ENCODE measurements at regions not wholly inside any gene's neighbourhood (a gene's known extent, or its start where the extent isn't known, plus 50 kb on each side); places are given as distances from the start of the nearest gene placed in this dataset.
"Not testable (repeated sequence)": the region's sequence is repeated elsewhere in the genome, so short reads cannot be mapped to it uniquely, and the experiment has no call there.

DNA sequence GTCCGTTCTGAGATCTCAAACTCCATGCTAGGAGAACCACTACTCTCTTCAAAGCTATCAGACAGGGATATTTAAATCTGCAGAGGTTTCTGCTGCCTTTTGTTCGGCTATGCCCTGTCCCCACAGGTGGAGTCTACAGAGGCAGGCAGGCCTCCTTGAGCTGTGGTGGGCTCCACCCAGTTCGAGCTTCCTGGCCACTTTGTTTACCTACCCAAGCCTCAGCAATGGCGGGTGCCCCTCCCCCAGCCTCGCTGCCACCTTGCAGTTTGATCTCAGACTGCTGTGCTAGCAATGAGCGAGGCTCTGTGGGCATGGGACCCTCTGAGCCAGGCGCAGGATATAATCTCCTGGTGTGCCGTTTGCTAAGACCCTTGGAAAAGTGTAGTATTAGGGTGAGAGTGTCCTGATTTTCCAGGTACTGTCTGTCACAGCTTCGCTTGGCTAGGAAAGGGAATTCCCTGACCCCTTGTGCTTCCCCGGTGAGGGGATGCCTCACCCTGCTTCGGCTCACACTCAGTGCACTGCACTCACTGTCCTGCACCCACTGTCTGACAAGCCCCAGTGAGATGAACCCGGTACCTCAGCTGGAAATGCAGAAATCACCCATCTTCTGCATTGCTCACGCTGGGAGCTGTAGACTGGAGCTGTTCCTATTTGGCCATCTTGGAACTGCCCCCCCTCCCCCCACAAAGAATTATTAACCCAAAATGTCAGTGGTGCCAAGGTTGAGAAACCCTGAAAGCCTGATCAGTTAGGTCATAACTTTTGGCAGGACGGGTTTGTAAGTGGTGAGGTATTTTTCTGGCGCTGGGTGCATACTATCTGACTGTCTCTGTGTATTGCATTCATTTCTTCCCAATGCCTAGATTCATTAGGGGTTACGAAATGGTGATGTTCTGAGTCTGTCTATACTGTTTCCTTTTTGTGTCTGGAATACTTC is 181.4 kb downstream of the TEX29 start:
- DNase-seq = not testable (repeated sequence)

DNA sequence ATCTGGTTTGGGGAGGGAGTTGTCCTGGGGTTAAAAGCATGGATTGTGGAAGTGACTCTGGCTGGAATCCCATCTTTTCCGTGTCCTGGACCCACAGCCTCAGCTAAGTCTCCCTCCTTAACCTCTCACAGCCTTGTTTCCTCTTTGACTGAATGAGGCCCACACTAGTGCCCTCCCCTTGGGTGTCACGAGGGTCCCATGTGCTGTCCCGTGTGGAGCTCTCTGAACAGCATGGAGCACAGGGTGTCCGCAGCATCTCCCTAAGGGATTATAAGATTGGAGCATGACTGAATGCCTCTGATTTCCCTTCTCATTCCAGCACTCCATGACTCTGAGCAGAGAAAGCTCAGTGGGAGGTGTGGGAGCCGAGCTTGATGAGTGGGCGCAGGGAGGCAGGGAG is 182.5 kb downstream of the TEX29 start:
- DNase-seq = no peak

DNA sequence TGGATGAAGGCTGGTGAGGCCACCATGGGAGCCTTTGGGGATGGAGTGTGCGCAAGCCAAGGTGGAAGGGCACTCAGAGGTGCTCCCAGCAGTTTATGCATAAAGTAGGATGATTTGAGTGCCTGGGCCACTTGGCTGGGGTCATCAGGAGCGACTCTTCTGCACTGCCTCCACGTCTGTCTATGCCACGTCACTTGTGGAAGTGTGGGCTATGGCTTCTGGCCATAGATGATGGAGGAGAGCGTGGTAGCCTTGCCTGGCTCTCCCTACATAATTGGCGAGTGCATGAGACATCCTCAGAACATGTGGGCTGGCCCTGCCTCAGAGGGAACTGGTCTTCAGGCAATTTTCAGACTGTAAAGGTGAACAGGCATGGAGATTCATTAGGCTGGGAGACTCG is 182.9 kb downstream of the TEX29 start:
- no peak for DNase-seq

DNA sequence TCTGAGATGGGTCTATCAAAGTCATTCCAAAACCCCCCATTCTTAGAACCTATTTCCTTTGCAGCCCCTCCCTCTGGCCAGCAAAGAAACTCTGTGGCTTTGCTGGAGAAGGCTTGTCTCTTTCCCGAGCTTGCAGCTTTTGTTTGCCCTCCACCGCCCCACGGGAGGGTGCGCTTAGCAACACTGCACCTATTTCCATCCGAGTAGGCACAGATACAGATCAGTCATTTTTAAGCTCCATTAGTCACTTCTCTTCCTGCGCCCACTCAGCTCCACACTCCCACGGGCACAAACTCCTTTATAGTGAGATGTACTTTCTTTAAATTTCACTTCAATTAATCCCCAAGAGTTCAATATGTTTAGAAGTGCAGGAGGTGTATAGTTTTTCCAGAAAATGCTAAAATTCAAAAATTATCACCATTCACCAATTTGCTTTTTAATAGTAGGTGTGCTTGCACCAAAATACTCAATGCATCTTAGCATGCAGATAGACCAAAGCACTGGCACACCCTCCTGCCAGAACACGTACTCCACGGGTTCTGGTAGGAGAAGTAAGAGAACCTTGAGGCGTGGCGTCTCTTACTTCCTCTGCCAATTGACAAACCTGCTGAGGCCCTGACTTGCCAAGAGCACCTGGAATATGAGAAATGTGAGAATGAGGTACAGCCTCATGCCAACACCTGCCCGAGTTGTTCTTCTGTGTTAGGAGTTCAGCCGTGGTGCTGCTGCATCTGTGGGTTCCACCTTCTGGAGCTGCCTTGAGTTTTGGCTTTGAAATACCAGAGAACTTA is 183.7 kb downstream of the TEX29 start:
- DNase-seq = no peak

DNA sequence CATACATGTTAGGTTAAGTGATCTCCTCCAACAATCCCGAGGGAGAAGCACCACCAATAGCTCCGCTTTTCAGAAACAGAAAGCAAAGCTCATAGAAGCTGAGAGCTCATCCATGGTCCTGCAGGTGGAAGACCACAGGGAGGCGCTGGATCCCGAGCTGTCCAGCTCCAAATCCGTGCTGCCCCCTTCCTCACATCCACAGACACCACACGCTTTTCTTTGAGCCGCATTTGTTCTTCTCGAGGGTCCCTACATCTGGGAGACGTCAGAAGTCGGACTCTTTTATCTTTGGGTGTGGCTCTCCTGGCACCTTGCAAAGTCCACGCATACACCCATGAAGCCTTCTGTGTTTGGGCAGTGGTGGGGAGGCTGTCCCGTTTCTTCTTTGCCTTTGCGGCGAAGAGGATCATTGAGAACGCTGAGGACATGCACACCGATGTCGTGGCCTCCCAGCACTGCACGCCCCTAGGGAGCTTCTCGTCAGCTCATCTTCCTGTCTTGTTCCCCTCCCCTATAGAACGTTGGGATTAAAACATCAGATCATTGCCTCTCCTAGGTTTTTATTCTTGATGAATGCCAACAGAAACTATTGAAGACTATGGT is 184.8 kb downstream of the TEX29 start:
- DNase-seq = no peak

DNA sequence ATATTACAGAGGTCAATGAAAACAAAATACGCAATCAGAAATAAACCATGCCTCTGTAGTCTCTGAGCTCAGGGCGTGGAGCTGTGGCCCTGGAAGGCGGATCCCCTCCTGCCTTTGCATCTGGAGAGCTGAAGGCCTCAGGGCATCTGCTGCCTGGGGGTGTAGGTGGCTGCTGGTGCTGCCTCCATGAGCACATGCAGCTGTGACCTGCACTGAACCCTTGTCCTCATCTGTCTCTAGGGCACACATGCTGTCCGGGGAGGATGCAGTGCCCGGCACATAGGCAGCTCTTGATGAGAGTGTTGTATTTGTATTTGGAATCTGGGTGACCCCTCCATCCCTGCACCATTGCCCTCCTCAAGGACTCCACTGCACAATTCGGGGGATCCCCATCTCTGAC is 185.7 kb downstream of the TEX29 start:
- no peak for DNase-seq

DNA sequence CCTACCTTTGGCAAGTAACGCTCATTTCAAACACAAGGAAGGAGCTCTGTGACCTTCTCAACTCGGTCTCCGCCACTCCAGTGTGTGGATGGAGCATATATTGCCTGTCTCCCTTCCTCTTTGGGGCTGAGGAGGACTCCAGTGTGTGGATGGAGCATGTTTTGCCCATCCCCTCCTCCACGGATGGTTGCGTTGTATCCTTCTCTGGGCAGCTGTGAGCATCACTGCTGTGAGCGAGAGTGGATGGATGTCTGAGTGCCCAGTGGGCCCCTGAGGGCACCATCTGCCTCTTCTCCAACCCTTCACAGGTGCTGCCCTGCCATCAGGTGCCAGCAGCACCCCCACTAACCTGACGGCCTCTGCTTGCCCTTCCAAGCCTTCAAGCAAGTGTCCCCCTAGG is 186.2 kb downstream of the TEX29 start:
- no peak for DNase-seq

DNA sequence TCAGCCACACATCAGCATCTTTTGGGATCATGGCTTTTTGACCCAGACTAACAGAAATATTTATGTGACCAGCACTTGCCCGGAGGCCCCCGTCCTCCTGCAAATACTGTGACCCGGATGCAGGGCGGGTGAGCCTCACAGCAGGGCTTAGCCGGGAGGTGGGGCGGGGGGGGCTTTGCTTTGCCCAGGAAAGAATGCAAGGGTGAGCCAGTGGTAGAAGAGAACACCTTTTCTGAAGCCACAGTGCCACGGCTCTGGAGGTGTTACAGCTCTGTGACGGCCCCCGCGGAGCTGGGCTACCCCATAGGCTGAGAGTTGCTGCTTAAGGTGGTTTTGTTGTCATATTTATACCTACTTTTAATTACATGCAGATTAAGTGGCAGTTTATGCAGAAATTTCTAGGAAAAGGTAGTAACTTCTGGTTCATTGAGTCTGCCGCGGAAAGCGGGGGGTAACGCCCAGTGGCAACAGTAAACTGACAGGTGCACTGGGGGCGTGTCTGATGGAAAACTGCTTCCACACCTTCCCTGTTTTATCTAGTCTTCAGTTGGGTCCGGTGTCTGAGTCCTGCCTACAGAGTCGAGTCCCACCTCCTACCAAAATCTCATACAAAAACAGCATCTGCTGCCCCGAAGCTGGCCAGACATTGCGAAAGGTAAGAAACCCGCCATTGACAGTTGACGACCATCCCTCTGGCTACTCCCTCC is 187.9 kb downstream of the TEX29 start:
- DNase-seq = no peak

DNA sequence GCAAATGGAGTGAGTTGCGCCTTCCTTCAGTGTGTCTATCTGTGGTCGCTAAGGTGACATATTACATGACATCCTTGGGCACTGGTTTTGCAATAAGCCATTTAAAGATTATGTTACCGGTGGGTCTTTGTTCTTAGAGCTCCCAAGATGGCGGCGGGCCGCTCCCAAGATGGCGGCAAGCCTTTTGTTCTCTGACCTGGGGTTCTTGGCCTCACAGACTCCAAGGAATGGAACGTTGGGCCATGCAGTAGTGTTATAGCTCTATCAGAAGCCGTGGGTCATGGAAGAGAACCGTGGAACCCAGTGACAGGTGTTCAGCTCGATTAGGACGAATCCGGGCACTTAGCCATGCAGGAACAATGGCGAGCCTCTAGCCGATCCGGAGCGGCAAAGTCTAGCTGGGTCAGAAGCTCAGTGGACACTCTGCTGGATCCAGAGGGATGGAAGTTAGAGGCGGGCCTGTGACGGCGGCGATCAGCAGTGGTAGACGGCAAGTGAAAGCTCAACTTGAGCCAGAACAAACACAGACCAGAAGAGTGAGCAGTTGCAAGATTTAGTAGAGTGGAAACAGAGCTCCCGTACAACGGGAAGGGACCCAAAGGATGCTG is 188.6 kb downstream of the TEX29 start:
- DNase-seq = no peak

DNA sequence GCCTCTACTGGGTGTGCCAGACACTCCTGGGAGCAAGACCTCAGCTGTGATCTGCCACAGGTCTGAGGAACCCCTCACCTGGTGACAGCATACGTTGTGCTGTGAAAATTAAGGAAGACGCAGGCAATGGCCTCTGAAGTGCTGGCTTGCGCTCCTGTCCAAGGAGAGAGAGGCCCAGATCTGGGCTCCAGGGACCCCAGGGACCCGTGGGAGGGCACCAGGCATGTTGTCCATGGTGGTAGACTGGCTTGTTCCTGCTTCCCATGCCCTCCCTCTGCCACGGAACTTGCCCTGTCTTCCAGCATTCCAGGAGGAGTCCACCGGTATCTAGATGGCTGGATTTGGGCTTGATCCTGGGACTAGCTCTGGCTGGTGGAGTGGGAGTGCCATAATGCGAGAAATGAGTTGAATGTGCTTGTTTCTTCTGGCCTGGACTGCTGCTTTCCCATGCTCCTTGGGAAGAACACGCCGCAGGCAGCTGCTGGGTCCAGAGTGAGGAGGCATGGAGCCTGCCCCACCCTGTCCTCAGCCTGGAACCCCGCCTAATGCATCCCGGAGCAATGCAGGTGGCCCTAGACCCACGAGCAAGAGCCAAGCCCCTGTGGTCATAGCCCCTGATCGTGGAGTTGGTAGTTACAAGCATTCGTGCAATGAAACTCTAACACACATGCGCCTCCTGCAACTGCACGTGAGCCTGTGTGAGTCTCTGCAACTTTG is 190.2 kb downstream of the TEX29 start:
- DNase-seq = no peak

DNA sequence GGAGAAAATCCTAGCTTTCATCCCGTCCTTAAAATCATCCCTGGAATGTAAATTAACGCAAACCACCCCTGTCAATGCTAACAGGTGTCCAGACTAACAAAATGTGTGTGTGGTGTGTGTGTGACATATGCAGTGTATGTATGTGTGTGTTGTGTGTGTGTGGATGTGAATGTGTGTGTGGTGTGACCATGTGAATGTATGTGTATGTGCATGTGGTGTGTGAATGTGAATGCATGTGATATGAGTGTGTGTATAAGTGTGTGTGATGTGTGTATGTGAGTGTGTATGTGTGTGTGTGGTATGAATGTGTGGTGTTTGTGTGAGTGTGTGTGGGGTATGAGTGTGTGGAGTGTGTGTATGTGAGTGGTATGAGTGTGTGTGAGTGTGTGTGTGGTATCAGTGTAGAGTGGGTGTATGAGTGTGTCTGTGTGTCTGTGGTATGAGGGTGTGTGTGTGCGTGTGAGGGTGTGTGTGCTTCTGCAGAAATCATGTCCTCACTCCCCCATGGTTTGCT is 190.8 kb downstream of the TEX29 start:
- no peak for DNase-seq

DNA sequence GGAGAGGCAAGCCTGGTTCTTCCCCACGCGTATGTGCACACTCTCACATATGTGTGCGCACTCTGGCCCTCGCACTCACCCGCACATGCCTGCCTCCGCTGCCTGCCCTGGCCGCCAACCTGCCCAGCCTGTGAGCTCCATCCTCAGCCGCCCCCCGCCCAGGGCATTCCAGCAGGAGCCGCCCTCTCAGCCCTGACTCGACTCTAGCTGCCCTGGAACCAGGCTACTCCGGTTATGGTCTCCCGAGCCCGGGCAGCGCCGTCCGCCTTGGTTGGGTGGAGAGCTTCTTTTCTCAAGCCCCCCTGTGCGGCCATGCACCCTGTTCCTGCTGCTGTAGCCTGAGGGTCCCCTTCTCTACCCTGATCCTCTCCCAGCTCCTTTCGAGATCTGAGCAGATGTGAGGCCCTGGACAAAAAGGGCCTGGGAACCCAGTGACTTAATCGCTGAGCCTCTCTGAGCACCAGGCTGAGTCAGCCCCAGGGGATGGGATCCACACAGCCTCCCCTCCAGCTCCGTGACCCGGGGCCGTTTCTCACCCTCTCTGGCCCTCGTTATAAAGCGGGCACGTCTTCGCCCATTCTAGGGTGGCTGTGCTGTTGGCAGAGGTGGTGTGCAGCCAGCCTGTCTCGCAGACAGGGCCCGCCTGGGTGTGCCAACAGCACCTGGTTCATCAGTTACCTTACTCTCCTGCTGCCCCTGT is 191.5 kb downstream of the TEX29 start:
- no peak for DNase-seq

DNA sequence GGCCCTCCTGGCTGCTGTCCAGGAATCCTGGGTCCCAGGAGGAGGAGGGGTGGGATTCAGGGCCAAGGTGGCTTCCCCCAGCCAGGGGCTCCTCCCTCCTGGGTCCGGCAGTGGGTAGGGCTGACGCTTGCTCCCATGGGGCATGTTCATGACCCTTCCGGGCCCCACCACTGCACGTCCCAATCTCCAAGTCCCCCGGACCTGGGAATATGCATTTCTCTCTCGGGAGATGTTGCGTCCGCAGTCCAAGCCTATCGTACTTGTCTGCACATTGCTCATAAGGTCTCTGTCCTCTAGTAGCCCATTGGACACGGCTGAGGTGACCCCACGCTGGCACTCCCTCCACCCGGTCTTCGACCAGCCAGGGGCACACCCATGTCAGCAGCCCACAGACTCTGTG is 192.3 kb downstream of the TEX29 start:
- no peak for DNase-seq

DNA sequence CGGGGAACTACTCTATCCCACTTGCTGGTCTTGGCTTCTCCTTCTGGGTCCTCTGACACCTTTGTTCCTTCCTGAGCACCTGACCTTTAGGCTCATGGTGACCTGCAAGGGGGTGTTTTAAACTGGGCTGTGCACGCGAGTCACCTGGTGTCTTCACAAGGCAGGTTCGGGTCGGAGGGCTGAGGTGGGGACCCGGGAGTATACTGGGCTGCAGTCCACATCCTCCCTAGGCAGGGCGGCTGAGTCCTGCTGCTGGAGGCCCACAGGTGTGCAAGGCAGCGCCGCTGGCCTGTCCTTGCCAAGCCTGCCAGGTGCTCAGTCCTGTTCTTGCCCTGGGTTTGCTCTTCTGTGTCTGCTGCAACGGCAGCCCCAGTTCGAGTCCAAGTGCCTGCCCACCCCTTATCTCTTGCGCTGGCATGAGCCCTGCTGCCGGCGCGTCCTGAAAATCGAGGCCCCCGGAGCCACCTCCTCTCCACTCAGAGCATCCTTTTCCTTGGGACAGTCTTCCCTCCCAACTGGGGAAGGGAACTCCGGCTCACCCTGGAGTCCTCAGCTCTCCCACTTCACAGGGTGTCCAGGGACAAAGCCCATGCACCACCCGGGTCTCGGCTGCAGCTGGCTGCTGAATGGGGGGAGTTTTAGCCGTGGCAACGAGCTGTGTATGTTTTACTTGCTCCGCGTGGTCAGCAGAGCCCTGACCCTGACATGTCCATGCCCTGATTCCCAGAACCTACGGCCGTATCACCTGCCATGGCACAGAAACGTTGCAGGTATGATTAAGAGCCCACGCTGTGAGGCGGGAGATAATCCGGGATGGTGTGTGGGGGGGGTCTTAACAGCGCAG is 193.5 kb downstream of the TEX29 start:
- DNase-seq = no peak

DNA sequence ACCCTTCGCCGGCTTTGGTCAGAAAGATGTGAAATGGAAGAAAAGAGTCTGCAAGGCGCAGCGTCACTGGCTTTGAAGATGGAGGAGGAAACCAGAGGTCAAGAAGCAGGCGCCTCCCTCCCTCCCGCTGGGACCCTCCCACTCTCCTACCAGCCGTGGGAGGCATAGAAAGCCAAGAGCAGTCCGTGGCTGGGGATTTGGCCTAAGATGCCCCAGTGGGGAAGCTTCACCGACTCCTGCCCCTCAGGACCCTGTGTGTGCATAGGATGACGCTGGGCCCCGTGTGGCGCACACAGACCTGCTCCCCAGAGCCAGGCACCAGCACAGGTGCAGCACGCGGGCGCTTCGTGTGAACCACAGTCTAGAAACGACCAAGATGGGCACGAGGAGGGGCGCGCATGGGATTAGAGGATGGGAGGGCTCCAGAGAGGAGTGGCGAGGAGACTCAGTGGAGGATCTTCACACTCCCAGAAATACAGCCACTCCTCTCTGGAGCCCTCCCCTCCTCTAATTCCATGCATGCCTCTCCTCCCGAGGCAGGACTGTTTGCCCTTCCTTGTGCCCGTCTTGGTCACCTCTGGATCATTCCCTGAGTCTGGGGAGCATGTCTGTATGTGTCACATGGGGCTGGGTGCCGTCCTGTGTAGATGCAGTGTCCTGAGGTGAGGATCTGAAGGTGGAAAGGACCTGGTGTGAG is 194.3 kb downstream of the TEX29 start:
- no peak for DNase-seq

DNA sequence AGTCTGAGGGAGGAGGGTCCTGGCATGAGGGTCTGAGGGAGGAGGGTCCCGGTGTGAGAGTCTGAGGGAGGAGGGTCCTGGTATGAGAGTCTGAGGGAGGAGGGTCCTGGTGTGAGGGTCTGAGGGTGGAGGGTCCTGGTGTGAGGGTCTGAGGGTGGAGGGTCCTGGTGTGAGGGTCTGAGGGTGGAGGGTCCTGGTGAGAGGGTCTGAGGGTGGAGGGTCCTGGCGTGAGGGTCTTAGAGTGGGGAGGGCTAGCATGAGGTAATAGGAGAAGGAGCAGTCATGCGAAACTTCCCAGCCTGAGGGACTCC is 194.8 kb downstream of the TEX29 start:
- no peak for DNase-seq

DNA sequence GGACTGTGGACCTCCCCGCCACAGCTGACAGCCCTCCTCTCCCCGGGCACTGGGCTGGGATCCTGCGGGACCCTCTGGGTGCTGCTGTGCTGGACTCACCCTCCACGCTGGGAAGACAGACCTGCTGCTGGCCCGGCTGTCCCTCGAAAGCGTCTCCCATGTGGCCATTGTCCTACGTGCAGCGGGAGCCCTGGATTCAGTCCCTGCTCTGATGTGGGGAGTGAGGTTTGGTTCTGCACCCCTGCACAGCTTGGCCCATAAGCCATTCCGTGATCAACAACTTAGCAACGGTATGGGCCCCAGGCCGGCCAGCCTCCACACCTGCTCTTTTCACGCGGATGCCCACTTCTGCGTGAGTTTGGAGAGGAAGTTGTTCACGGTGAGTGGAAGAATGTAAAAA is 195.2 kb downstream of the TEX29 start:
- no peak for DNase-seq

DNA sequence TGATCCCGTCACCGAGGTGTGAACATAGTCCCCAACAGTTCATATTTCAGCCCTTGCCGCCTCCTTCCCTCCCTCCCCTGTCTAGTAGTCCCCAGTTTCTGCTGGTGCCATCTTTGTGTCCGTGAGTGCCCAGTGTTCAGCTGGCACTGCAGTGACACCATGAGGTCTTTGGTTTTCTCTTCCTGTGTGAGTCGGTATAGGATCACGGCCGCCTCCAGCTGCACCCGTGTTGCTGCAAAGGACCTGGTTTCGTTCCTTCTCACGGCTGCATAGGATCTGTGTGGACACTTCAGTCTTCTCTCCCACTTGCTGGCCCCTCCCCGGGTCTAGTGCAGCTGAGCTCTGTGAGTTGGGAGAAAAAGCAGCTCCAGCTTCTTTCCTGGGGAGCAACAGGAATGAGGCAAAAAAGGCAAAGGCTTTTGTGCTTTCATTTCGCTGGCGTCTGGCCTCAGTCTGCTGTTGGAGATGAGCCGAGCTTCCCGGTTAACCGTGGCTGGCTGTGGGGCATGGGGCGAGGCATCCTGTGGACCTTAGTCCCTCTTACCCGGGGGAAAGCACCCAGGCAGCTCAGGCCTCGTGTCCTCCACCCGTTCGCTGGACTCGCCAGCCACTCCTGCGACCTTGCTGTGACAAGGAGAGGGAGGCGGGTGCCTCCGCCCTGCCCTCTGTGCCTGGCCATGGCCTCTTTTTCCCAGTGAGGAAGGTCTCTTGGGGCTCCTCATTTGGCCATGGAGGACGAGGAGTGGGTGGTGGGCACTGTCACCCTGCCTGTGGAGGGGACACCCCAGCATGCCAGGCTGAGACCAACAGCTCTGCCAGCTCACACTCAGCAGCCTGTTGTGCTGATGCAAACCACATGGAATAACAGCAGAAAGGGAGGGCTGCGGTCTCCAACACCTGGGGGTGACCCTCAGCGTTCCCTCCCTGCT is 196.5 kb downstream of the TEX29 start:
- DNase-seq = no peak

All from fibroblast of skin of scalp (primary cell).